ENCODE measurements at regions not wholly inside any gene's neighbourhood (a gene's known extent, or its start where the extent isn't known, plus 50 kb on each side); places are given as distances from the start of the nearest gene placed in this dataset.

DNA sequence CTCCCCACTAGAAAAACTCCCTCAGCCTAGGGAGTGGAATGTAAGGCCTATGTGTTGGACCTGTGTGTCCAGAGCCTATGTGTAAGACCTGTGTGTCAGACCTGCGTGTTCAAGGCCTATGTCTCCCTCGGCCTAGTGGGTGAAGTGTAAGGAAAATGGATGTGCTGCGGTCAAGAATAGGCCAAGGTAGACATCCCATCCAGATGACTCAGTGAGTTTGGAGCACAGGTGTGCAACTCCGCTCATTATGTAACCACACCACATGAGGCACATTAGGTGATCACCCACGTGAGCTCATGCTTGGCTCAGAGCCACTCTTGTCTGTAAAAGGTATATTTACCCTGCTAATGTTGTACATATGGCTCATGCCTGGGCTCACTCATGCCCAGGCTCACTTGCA is 565.3 kb upstream of the CRIM1 start:
- WGBS (ENCODE audit: insufficient coverage, low coverage, low lambda C conversion rate, missing lambda C conversion rate), result 58% methylated on average over 2 of the region's 5 CpGs
- no peaks in the 10 kb centered on the region for H3K36me3 ChIP-seq
- TF ChIP-seq CTCF (IDR thresholded peaks at IDR 0.05), result no peak
- no peak for TF ChIP-seq POLR2A (IDR thresholded peaks at IDR 0.05)
- no peaks in the 10 kb centered on the region for H3K9me3 ChIP-seq
- H3K27ac ChIP-seq, result no peak overlapping the region
- intact Hi-C loops (cut with DNase I), result no loop called here
- H3K4me3 ChIP-seq, result no peak overlapping the region
- no peaks in the 10 kb centered on the region for H3K4me1 ChIP-seq
- DNase-seq (no peak), ATAC-seq (no peak)
- no peaks in the 10 kb centered on the region for H3K27me3 ChIP-seq

GRCh38 chr2:35788543-35788942 is 567.0 kb upstream of the CRIM1 start:
- no peaks in the 10 kb centered on the region for H3K9me3 ChIP-seq
- no peak for DNase-seq
- no peaks in the 10 kb centered on the region for H3K36me3 ChIP-seq
- H3K27me3 ChIP-seq, result no peaks in the 10 kb centered on the region
- H3K4me1 ChIP-seq, result no peaks in the 10 kb centered on the region
- no peak overlapping the region for H3K27ac ChIP-seq
- TF ChIP-seq CTCF (IDR thresholded peaks at IDR 0.05), result no peak
- TF ChIP-seq POLR2A (IDR thresholded peaks at IDR 0.05), result no peak
- ATAC-seq, result no peak
- H3K4me3 ChIP-seq, result no peak overlapping the region
- 83% methylated on average over 1 of the region's 10 CpGs for WGBS (ENCODE audit: insufficient coverage, low coverage, low lambda C conversion rate, missing lambda C conversion rate)
- intact Hi-C loops (cut with DNase I), result no loop called here

DNA sequence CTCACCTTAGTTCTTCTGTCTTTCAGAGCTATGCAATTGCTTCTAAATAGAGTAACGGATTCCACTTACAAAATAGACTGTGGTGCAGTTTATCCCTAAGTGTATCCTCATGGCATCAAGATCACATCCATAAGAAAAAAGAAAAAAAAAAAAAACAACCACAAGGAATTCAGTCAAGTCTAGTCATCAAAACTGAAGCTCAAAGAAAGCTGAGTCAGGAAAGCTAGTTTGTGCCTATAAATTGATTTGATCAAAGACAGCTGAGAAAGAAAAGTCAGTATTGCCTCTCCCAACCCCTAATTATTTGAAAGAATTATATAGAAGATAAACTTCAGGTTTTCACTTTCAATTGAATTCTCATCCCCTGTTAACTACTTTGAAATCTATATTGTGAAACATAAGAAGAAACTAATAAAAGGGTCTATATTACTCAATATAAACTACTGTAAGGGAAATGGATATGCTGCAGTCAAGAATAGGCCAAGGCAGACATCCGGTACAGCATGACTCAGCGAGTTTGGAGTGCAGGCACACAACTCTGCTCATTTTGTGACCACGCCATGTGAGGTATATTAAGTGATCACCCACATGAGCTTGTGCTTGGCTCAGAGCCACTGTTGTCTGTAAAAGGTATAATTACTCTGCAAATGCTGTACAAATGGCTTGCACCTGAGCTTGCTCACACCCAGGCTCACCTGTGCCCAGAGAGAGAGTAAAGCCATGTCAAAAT is 568.1 kb upstream of the CRIM1 start:
- 72% methylated on average over 4 of the region's 4 CpGs for WGBS (ENCODE audit: insufficient coverage, low coverage, low lambda C conversion rate, missing lambda C conversion rate)
- TF ChIP-seq CTCF (IDR thresholded peaks at IDR 0.05) (no peak), POLR2A (IDR thresholded peaks at IDR 0.05) (no peak)
- H3K27ac ChIP-seq, result no peak overlapping the region

GRCh38 chr2:35785564-35785963 is 570.0 kb upstream of the CRIM1 start:
- no peak for DNase-seq
- no peaks in the 10 kb centered on the region for H3K36me3 ChIP-seq
- intact Hi-C loops (cut with DNase I), result no loop called here
- ATAC-seq, result no peak
- no peak for TF ChIP-seq POLR2A (IDR thresholded peaks at IDR 0.05)
- no peak for TF ChIP-seq CTCF (IDR thresholded peaks at IDR 0.05)
- no peak overlapping the region for H3K27ac ChIP-seq
- no peaks in the 10 kb centered on the region for H3K4me1 ChIP-seq
- no peak overlapping the region for H3K4me3 ChIP-seq
- no peaks in the 10 kb centered on the region for H3K27me3 ChIP-seq
- H3K9me3 ChIP-seq, result no peaks in the 10 kb centered on the region

More for the DNA sequence above, 568.1 kb upstream of the CRIM1 start:
- Histone ChIP-seq H3K4me3 (no peak overlapping the region), H3K27me3 (no peaks in the 10 kb centered on the region), H3K4me1 (no peaks in the 10 kb centered on the region), H3K36me3 (no peaks in the 10 kb centered on the region), H3K9me3 (no peaks in the 10 kb centered on the region)
- intact Hi-C loops (cut with DNase I), result no loop called here
- no peak for DNase-seq
- no peak for ATAC-seq

DNA sequence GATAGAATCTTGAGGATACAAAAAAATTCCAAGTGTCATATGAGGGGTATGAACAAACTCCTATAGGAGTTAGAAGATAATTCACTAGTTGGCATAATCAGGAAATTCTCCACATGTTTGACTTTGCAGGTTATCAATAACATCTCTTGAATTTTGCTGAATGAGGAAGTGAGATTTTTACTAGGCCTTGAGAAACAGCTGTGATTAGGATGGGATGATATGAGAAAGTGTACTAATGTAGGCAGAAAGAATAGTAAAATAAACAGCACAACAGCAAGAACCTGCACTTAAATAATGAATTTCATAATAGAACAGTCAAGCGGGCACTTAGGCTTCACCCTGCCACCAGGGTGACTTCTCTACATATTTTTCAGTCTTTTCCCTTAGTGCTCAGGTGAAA is 570.8 kb upstream of the CRIM1 start:
- no peaks in the 10 kb centered on the region for H3K27me3 ChIP-seq
- ATAC-seq (no peak), DNase-seq (no peak)
- 58% methylated on average over 1 of the region's 1 CpG for WGBS (ENCODE audit: insufficient coverage, low coverage, low lambda C conversion rate, missing lambda C conversion rate)
- no peak overlapping the region for H3K27ac ChIP-seq
- H3K9me3 ChIP-seq, result no peaks in the 10 kb centered on the region
- no peaks in the 10 kb centered on the region for H3K36me3 ChIP-seq
- no peak overlapping the region for H3K4me3 ChIP-seq
- TF ChIP-seq CTCF (IDR thresholded peaks at IDR 0.05) (no peak), POLR2A (IDR thresholded peaks at IDR 0.05) (no peak)
- no peaks in the 10 kb centered on the region for H3K4me1 ChIP-seq
- intact Hi-C loops (cut with DNase I), result no loop called here

Data from right lobe of liver (tissue), 6 donors.